ENCODE measurements at regions not wholly inside any gene's neighbourhood (a gene's known extent, or its start where the extent isn't known, plus 50 kb on each side); places are given as distances from the start of the nearest gene placed in this dataset.

DNA sequence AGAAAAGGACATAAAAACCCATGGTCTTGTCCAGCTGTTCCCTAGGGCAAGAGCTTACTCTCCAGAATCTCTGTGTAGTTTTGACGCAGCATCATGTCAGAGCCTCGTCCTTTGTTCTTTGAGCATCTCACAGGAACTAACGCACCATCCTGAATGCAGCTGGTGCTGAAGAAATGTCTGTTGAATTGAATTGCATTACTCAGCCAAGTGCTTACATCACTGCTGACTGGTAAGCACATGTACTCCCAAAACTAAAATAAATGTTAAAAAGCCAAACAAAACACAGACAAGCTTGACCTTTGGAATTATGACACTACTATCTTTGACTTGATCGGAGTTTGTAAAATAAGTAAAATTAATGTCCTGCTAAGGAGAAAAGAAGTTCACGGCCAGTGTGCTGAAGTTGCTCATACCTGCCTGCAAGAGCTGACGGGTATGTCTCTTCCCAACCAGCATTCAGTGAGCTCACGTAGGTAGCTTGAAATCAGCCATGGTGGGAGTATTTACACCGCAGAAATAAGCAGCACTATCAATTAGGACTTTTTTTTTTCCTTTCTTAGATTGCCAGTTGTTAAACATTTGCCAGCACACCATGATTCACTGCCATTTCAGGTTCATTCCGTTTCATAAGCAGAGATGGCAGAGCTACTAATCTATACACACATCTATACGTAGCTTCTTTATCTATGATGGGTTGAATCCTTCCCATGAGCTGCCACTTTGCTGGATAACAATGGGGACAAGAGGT is 310.6 kb upstream of the MSX2 start:
- Mint-ChIP-seq H3K9me3 (no peaks in the 10 kb centered on the region), H3K4me3 (no peak overlapping the region), H3K36me3 (ENCODE audit: low read depth) (no peaks in the 10 kb centered on the region), H3K27ac (no peak overlapping the region), H3K27me3 (ENCODE audit: low read depth) (peaks cover 2% of the 10 kb centered on the region), H3K4me1 (ENCODE audit: low read depth) (no peaks in the 10 kb centered on the region)
- DNase-seq (ENCODE audit: low spot score): no peak

DNA sequence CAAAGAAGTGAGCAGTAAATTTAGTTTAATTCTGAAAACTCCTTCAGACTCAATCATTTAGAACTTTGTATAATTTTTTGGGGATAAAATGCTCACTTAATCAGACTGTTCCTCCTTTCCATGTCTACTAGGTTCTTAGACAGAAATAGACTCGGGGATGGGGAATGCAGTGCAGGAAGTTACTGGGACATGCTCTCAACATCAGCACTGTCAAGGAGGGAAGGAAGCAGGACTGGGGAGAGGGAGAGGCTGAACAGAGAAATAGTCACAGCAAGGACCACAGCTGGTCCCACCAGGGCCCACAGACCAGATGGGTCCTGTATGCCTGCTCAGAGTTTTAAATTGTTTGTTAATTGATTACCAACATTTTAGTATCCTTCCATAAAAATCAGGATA is 310.1 kb upstream of the MSX2 start:
- Mint-ChIP-seq H3K36me3 (ENCODE audit: low read depth) (no peaks in the 10 kb centered on the region), H3K4me1 (ENCODE audit: low read depth) (peaks cover under 1% of the 10 kb centered on the region), H3K9me3 (no peaks in the 10 kb centered on the region), H3K27me3 (ENCODE audit: low read depth) (peaks cover 3% of the 10 kb centered on the region), H3K4me3 (no peak overlapping the region), H3K27ac (no peak overlapping the region)
- no peak for DNase-seq (ENCODE audit: low spot score)

DNA sequence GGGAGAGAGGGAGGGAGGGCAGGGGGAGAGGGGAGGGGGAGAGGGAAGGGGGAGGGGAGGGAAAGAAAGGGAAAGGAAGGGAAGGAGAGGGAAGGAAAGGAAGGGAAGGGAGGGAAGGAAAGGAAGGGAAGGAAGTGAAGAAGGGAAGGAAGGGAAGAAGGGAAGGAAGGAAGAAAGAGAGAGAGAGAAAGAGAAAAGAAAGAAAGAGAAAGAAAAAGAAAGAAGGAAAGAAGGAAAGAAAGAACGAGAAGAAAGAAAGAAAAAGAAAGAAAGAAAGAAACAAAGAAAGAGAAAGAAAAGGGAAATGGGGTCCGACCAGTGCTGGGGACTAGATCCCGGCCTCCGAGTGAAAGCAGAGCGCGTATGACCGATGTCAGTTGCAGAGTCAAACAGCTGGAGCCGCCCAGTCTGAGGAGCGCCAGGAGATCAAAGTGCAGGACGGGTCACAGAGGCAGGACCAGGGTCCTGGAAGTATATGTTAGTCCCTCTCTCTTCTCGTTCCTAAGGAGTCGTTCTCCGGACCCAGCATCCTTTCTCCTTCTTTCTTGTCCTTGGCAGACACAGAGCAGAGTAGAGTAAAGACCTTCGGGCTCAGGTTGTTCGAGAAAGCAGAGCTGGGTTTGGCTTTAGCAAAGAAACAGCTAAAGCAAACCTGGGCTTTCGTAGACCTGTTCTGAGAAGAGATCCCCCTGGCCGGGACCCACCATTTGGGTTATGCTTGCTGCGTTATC is 305.4 kb upstream of the MSX2 start:
- H3K9me3 Mint-ChIP-seq: no peaks in the 10 kb centered on the region
- peaks cover 2% of the 10 kb centered on the region for H3K4me1 Mint-ChIP-seq (ENCODE audit: low read depth)
- H3K36me3 Mint-ChIP-seq (ENCODE audit: low read depth): no peaks in the 10 kb centered on the region
- no peak for DNase-seq (ENCODE audit: low spot score)
- H3K27me3 Mint-ChIP-seq (ENCODE audit: low read depth): peaks cover 9% of the 10 kb centered on the region
- no peak overlapping the region for H3K27ac Mint-ChIP-seq
- peak overlapping the region; percentile 15 for H3K4me3 Mint-ChIP-seq

DNA sequence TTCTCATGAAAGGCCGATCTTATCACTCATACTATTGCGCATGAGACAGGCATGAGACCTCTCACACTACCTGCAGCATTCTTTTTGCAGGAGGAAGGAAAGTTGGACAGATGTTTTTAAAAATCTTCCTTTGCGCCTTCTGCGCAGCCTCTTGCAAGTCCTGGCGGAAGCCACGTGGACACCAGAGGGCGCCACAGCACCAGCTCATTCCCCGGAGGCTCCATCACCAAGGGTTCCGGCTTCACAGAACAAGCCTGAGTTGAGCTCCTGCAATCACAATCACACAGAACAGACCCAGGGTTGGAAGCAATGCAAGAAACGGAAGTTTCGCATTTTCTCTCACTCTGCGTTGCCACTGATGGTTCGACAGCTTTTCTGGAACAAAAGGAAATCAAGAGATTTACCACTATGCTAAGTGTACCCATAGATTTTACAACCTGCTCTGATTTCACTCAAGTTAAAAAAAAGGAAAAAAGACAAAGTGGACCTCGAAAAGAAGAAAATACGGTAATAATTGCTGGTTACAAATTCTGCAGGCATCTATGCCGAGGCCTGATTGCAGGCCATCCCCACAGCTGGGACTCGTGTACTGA is 304.7 kb upstream of the MSX2 start:
- peak; percentile 54 for DNase-seq (ENCODE audit: low spot score)
- Mint-ChIP-seq H3K27ac (no peak overlapping the region), H3K4me1 (ENCODE audit: low read depth) (peaks cover 2% of the 10 kb centered on the region), H3K4me3 (peak overlapping the region; percentile 7), H3K36me3 (ENCODE audit: low read depth) (no peaks in the 10 kb centered on the region), H3K27me3 (ENCODE audit: low read depth) (peaks cover 9% of the 10 kb centered on the region), H3K9me3 (no peaks in the 10 kb centered on the region)

DNA sequence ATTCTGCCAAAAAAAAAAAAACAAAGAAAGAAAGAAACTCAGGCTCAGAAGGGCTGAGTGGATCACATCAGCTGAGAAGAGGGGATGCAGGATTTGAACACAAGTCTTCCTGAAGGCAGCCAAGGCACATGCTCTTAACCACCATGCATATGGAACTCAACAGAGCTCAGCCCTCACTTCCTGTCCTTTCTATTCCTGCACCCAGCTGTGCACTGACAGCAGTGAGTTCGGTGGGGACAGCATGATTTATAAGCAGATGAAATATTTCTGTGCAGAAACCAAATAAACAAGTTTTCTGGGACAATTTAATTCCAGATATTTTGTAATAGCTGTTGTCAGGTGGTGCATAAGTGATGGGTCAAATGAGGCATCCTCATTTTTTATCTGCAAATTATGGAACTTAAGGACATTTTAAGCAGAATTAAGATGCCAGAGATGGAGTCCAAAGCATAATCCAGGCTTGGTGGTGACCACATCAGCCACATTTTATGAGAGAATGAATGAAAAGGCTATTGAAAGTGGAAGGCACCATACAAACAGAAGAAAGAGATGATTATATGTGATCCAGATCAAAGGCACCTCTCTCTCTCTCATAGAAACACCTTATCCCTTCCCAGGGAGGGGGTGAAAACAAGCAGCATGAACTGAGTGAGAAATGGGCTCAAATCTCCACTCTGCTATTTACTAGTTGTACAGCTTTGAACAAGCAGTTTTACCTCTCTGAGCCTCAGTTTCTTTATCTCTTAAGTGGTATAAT is 303.6 kb upstream of the MSX2 start:
- no peak overlapping the region for H3K4me3 Mint-ChIP-seq
- no peaks in the 10 kb centered on the region for H3K36me3 Mint-ChIP-seq (ENCODE audit: low read depth)
- peaks cover 2% of the 10 kb centered on the region for H3K4me1 Mint-ChIP-seq (ENCODE audit: low read depth)
- no peak for DNase-seq (ENCODE audit: low spot score)
- H3K9me3 Mint-ChIP-seq: no peaks in the 10 kb centered on the region
- H3K27me3 Mint-ChIP-seq (ENCODE audit: low read depth): peaks cover 9% of the 10 kb centered on the region
- no peak overlapping the region for H3K27ac Mint-ChIP-seq

DNA sequence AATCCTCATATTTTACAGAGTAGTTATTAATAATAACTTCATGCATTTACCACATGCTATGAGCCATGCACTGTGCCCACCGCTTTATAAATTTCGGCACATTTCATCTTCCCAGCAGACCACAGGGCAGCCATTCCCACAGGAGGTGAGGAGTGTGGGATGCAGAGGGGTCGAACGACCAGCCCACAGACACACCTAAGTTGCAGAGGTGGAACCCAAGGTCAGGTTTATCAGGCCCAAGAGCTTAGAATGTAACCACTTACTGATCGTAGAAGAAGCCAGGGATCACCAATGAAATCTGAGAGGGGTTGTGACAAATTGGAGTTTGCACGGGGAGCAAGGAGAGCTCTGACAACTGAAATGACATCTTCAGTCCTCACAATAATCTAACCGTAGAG is 303.0 kb upstream of the MSX2 start:
- H3K36me3 Mint-ChIP-seq (ENCODE audit: low read depth): no peaks in the 10 kb centered on the region

DNA sequence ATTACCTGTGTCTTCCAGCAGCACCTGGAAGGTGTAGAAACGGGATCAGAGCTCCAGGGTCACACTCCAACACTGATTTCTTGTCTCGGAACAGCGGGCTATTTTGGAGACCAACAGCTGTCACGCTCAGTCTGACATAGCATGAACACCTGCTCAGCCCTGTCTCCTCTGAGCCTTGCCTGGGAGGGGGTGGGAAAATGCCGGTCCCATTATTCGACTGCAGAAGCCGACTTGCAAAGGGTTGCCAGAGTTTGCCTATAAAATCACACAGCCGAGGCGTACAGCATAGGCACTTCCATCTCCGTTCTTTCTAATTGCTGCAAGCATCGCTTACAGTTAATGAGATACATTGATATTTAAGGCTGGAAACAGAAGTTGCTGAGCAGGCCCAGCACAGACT is 300.8 kb upstream of the MSX2 start:
- Mint-ChIP-seq H3K4me1 (ENCODE audit: low read depth) (peaks cover 2% of the 10 kb centered on the region), H3K27me3 (ENCODE audit: low read depth) (peaks cover 7% of the 10 kb centered on the region), H3K4me3 (no peak overlapping the region), H3K9me3 (no peaks in the 10 kb centered on the region), H3K27ac (no peak overlapping the region), H3K36me3 (ENCODE audit: low read depth) (no peaks in the 10 kb centered on the region)
- no peak for DNase-seq (ENCODE audit: low spot score)

More for the DNA sequence above, 303.0 kb upstream of the MSX2 start:
- H3K9me3 Mint-ChIP-seq: no peaks in the 10 kb centered on the region
- no peak overlapping the region for H3K4me3 Mint-ChIP-seq
- peaks cover 9% of the 10 kb centered on the region for H3K27me3 Mint-ChIP-seq (ENCODE audit: low read depth)
- DNase-seq (ENCODE audit: low spot score): no peak
- H3K27ac Mint-ChIP-seq: no peak overlapping the region
- H3K4me1 Mint-ChIP-seq (ENCODE audit: low read depth): peaks cover 2% of the 10 kb centered on the region

DNA sequence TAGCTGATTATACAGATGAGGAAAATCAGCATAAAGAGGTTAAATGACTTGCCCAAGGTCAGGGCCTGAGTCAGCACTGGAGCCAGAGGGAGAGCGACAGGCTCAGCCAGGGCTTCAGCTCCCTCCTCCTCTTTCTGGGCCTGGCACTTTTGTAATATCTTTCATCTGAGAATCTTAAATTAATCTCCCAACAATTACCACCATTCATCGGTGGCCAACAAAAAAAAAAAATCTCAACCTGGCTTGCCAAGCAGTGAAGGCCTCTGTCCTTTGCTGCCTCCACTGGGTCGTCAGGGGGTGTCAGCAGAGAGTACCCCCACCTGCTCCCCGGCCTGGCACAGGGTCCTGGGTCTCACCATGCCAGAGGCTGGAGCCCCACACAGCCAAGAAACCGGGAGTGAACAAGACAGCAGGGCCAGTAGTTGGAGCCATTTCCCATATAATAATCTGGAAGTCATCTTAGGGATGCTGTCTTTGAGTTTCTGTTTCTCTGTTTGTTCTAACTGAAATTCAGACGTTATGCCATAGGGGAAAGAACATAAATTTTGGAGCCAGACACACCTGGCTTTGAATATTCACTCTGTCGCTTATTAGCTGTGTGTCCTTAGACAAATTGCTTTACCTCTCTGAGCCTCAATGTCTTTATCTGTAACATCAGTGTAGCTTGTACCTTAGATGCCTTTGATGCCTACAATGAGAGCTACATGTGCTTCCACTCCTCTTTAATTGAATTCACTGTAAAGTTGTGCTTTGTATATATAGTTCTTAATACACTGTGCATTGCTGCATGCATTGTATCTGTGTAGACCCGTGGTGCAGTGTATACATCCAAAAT is 299.9 kb upstream of the MSX2 start:
- no peaks in the 10 kb centered on the region for H3K9me3 Mint-ChIP-seq
- no peaks in the 10 kb centered on the region for H3K36me3 Mint-ChIP-seq (ENCODE audit: low read depth)
- H3K27ac Mint-ChIP-seq: no peak overlapping the region
- no peak for DNase-seq (ENCODE audit: low spot score)
- peaks cover under 1% of the 10 kb centered on the region for H3K4me1 Mint-ChIP-seq (ENCODE audit: low read depth)
- no peak overlapping the region for H3K4me3 Mint-ChIP-seq
- H3K27me3 Mint-ChIP-seq (ENCODE audit: low read depth): peaks cover 5% of the 10 kb centered on the region

DNA sequence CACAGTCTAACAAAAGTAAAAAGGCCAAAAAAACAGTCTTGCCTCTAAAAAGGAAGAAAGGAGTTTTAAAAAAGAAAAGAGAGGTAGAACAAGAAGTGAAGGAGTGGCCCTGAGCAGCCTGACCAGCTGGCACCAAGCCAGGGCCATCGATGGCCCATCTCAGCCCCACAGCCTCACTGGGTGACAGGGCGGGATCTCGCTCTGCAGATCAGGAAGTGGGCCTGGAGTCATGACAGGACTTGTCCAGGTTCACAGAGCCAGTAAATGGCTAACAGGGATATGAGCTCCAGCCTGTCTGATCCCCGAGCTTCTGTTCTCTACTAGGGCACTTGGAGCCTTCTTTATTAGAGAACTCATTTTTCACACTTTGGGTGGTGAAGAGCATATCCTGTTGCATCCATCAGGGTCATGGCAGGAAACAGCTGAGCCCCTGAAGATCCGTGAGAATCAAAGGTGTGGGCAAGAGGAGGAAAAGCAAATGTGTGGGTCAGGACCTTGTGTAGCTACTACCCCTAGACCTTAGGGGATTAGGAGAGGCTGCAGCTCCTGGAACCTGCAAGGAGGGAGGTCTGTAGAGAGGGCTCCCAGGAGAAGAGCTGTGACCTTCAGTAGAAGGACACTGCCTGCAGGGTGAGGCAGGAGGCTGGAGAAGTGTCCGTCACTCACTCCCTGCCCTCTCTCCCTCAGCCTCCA is 299.0 kb upstream of the MSX2 start:
- no peak for DNase-seq (ENCODE audit: low spot score)
- no peak overlapping the region for H3K27ac Mint-ChIP-seq
- no peaks in the 10 kb centered on the region for H3K4me1 Mint-ChIP-seq (ENCODE audit: low read depth)
- H3K9me3 Mint-ChIP-seq: no peaks in the 10 kb centered on the region
- H3K4me3 Mint-ChIP-seq: no peak overlapping the region
- H3K27me3 Mint-ChIP-seq (ENCODE audit: low read depth): no peaks in the 10 kb centered on the region
- H3K36me3 Mint-ChIP-seq (ENCODE audit: low read depth): no peaks in the 10 kb centered on the region

DNA sequence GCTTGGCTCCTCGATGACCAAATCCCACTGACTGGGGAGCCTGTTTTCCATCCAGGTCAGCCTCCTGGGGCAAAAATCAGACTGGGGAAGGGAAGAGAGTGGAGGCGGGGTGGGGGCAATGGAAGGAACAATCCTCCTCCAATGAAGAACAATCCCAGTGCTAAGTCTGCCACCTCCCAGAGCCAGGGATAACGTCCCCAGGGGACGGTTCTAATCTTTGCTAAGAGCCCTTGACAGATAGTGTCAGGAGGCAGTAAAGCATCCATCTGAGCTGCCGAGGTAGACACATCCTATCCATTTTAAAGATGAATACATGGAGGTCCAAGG is 298.5 kb upstream of the MSX2 start:
- Mint-ChIP-seq H3K27me3 (ENCODE audit: low read depth) (no peaks in the 10 kb centered on the region), H3K9me3 (no peaks in the 10 kb centered on the region), H3K4me3 (no peak overlapping the region), H3K36me3 (ENCODE audit: low read depth) (no peaks in the 10 kb centered on the region), H3K4me1 (ENCODE audit: low read depth) (no peaks in the 10 kb centered on the region), H3K27ac (no peak overlapping the region)
- no peak for DNase-seq (ENCODE audit: low spot score)

DNA sequence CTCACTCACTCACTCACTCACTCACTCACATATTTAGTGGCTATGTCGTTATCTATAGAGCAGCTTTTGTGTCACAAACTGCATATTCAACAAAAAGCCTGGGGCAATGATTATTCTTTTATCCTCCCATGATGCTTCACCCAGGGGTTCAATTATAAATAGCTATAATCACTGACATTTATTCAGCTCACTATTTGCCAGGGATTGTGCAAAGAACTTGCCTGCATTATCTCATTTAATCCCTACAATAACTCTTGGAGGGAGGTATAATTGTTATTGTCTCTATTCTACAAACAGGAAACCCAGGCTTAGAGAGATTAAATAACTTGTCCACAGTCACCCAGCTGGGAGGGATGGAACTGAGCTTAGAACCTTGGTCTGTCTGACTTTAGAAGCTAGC is 298.0 kb upstream of the MSX2 start:
- Mint-ChIP-seq H3K4me1 (ENCODE audit: low read depth) (no peaks in the 10 kb centered on the region), H3K36me3 (ENCODE audit: low read depth) (no peaks in the 10 kb centered on the region), H3K4me3 (no peak overlapping the region), H3K27me3 (ENCODE audit: low read depth) (no peaks in the 10 kb centered on the region), H3K9me3 (no peaks in the 10 kb centered on the region), H3K27ac (no peak overlapping the region)
- no peak for DNase-seq (ENCODE audit: low spot score)

DNA sequence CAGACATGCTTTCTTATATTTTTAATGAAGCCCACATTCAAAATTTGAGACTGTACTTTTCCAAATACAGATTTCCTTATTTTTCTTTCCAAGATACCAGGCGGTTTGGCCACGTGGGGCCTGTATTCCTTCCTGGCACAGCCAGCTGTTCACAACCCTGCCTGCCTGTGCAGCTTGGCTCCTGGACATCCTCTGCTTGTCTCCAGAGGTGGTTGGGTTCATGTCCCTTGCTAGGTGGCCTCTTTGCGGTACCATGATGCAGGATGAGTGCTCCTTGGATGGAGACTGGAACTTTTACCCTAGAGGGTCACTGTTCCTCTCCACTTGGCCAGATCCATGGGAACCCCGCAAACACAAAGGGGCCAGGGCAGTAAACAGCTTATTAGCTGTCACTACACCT is 297.5 kb upstream of the MSX2 start:
- H3K27ac Mint-ChIP-seq: no peak overlapping the region
- H3K4me1 Mint-ChIP-seq (ENCODE audit: low read depth): no peaks in the 10 kb centered on the region
- no peaks in the 10 kb centered on the region for H3K9me3 Mint-ChIP-seq
- H3K36me3 Mint-ChIP-seq (ENCODE audit: low read depth): no peaks in the 10 kb centered on the region
- no peak overlapping the region for H3K4me3 Mint-ChIP-seq
- no peaks in the 10 kb centered on the region for H3K27me3 Mint-ChIP-seq (ENCODE audit: low read depth)
- DNase-seq (ENCODE audit: low spot score): no peak

DNA sequence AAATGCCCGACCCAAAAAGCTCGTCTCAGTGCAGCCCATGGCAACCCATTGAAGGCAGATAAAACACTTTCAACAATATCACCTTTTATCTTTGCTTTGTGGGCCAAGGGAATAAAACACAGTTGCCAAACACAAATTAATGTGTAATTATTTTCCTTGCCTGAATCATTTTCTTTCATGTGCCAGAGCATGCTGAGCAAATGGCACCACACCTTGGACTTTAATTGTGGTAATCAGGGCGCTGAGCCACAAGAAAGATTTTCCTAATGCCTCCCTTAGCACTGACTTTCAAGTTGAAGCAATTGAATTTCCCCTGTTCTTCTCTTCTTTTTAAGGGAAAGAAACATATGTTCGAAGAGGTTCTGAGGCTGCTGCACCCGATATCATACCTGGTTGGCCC is 297.1 kb upstream of the MSX2 start:
- Mint-ChIP-seq H3K36me3 (ENCODE audit: low read depth) (no peaks in the 10 kb centered on the region), H3K27ac (no peak overlapping the region), H3K27me3 (ENCODE audit: low read depth) (no peaks in the 10 kb centered on the region), H3K9me3 (no peaks in the 10 kb centered on the region), H3K4me3 (no peak overlapping the region), H3K4me1 (ENCODE audit: low read depth) (no peaks in the 10 kb centered on the region)
- DNase-seq (ENCODE audit: low spot score): no peak
